GM19328 (cell line): ENCODE measurements at regions not wholly inside any gene's neighbourhood (a gene's known extent, or its start where the extent isn't known, plus 50 kb on each side); places are given as distances from the start of the nearest gene placed in this dataset.
A peak's percentile ranks its signal among the peaks of the same experiment; 100 is the strongest.

Experiments used
- ATAC-seq: cut with Tn5 transposase; IDR thresholded peaks from one replicate; pipeline ENCODE4 v1.9.1; 2021; ENCODE audit warnings: mild to moderate bottlenecking, moderate library complexity; ENCODE audit not compliant: unreplicated experiment

GRCh38 chr1:81583878-81584277 lies 216.9 kb upstream of the ADGRL2 start:
- no peak for ATAC-seq

- ATAC-seq = no peak
Measured at GRCh38 chr1:81582467-81582986, 218.2 kb upstream of the ADGRL2 start.

DNA sequence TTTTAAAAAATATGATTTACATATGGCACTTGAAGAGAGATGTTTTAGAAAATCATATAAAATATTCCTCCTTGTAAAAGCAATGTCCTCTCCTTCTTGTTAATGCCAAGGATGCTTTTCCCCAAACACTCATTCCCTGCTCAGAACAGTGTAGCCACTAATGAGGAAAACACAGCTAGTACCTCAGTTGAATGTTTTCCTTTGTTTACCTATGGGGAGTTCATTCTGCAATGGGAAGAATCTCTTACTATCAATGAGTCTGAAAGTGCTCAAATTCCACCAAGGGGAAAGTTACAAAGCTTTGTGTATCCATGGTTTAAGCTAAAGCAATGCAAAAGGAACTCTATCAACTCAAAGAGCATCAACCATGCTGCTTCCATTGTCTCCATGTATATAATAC lies 221.9 kb upstream of the ADGRL2 start:
- ATAC-seq = no peak

GRCh38 chr1:81577004-81577697 lies 223.6 kb upstream of the ADGRL2 start:
- ATAC-seq = no peak

GRCh38 chr1:81574408-81574807 lies 226.3 kb upstream of the ADGRL2 start:
- ATAC-seq = no peak

GRCh38 chr1:81573458-81573857 lies 227.3 kb upstream of the ADGRL2 start:
- ATAC-seq = no peak

- no peak for ATAC-seq
Measured at GRCh38 chr1:81571946-81572345, 228.8 kb upstream of the ADGRL2 start.

- ATAC-seq = no peak
Measured at GRCh38 chr1:81569761-81570160, 231.0 kb upstream of the ADGRL2 start.

DNA sequence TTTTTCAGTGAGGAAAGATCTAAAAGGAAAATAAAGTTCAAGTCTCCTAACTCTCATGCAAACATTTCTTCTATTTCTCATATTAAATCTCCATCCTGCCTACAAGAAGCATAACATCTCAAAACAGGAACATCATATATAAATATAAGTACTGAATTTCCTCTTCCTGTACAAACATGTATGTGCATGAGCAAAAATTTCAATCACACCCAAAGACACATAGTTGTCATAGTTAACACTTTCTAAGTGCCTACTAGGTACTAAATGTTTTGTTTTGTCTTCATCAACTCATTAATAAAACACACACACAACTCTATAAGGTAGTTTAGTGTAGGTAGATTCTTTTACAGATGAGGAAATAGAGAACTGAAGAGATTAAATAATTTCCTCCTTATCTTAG lies 237.1 kb upstream of the ADGRL2 start:
- no peak for ATAC-seq

DNA sequence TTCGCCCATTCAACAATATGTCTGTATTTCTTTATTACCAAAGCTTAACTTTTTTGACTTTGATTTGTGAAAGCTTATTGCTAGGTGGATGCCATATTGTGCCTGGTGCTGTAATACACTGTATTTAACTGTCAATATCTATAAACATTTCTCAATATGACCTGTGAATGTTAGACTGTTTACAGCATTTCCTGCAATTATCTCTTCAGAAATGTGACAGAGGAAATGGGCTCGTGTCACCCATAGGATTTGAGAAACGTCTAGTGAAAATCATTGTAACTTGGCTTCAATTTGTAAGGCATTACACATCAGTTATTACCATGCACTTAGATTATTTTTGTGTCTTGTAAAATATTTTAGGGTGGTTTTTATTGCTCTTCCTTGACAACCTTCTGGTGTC lies 237.8 kb upstream of the ADGRL2 start:
- ATAC-seq = no peak

- no peak for ATAC-seq
Measured at GRCh38 chr1:81560629-81561028, 240.1 kb upstream of the ADGRL2 start.

DNA sequence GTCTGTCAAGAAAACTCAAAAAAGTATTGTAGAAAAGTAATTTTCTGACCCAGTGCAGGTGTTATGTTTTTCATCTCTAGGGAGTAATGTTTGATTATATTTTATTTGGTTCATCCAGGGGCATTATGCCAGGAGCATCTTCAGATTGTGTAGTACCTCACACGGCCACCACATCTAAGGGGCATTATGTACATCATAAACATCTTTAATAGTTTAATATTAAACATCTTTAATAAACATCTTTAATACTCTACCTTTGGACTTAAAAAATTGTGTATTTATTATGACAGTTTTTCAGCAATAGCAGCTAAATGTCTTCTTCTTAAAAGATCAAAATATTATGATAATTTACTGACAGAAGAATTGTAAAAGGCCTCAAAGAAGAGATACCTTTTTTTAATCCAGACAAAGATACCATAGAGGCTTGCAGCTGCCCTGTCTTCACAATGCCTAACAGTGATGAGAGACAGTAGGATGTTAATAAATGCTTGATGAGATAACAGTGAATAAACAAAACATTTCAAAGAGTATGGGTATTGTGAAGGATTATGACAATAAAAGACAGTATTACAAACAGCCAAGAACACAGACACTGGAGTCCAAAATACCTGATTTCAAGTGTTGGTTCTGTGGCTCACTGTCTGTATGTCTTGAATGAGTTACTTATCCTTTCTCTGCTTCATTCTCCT lies 240.9 kb upstream of the ADGRL2 start:
- no peak for ATAC-seq

DNA sequence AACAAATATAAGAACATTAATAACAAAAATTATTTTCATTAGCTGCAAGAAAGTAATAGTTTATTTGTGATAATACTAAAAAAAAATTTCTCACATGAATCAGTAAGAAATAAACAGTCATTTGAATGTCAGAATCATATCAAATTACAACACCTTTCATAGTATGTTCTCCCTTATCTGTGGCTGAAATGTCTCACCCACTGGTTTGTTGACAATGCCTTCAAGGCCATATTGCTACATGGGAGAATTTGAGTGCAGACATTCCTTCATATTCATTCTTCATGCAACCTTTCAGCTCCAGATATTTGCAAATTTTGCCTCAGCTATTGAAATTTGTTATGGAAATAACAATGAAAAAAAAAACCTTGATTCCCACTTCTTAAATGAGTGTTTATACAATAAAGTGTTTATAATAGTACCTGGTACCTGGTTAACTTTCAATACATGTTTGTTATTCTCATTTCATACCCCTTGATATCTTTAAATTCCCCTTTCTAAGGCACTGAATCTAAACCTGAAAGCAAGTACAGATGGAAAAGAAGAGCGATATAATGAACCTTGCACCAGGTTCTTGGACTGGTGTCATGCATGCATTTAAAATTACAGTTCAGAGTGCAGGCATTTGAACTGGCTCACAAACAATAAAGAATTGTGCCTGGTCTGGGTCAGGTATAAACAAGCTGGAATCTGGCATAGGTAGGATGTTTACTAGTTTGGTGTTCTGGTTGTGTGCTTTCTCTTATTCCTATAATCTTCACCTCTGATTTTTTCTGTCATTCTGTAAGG lies 242.2 kb upstream of the ADGRL2 start:
- no peak for ATAC-seq

GRCh38 chr1:81556968-81557367 lies 243.8 kb upstream of the ADGRL2 start:
- ATAC-seq = no peak

DNA sequence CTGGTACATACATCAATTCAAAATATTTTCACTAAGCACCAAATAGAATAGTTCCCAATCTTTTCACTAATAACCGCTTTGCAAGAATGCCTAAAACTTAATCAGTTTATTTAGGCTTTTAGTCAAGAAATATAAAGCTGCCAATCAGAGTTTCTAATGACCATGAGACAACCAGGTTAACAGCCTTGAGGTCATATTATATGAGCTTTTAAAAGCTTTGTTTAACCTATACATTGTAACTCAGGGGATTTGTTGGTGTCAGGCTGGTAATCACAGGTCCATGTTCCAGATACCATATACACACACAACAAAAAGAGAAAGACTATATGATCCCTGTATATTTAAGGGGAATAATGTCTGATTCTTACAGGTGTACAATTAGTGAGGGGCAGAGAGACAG lies 246.2 kb upstream of the ADGRL2 start:
- ATAC-seq = no peak

- ATAC-seq = no peak
Measured at GRCh38 chr1:81554108-81554507, 246.6 kb upstream of the ADGRL2 start.

GRCh38 chr1:81553503-81553902 lies 247.2 kb upstream of the ADGRL2 start:
- no peak for ATAC-seq

- no peak for ATAC-seq
Measured at GRCh38 chr1:81551946-81552345, 248.8 kb upstream of the ADGRL2 start.

DNA sequence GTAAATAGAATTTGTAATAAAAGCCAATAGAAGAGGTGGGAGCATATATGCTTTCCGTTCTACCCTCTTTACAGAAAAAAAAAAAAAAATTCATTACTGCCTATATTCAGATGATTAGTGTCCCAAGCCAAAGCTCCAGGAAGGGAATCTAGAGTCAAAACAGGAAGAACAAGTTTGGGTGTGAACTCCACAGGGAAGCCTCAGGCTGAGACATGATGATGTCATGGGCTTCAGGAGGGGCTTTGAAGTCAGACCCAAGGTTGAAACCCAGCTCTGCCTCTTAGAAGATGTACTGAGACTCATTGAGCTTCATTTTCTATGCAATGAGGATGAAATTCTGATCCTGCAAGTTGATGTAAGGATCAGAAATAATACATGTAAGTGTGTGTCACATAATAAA lies 250.0 kb upstream of the ADGRL2 start:
- ATAC-seq = no peak

DNA sequence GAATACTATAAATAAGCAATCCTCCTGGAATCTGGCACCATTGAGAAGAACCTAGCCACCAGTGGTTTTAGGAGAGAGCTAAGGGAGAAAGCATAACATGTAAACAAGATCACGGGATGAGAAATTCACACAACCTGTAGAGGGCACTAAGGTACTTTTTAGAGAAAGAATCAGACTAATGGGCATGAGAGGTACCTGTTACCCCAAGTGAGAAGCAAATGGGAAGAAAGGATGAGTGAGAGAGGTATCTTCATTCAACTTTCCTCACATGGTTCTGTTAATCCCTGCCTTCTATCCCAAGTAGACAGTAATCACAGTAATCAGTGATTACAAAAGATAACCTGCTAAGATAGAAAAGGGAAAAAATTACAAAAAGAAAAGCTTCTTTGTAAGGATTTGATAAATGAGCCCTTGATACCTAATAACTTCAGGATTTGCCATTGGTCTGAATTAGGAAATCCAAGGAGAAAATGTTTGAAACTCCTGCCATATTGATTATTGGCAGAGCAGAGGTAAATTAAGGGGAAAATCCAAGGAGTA lies 251.1 kb upstream of the ADGRL2 start:
- peak; percentile 42 for ATAC-seq

DNA sequence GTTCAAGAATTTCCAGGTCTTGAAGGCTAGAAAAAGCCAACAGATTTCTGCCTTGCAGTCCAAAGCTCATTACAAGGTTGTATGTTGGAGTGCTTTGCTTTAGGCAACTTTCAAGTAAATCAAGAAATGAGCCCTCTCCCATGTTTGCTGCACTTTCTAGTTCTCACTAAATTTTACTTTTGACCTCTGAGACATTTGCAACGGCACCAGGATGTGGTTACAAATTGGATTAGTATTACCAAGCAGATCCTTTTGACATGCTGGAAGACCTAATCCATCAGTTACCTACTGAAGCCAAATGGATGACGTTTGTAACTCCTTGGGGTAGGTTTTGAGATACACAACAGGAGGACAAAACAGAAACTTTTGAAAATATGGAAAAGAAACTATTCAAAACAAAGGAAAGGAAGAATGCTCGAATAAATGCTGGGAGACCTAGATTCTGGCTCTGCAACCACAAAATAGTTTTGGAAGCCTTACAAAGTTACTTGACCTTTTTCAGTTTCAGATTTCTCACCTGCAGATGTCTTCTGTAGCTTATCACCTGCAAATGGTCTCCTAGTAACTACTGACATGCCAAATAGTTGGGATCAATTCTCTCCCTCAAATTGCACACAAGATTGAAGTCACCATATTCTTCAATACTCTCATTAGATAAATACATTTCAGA lies 251.7 kb upstream of the ADGRL2 start:
- ATAC-seq = peak; percentile 37
